ENCODE measurements at regions not wholly inside any gene's neighbourhood (a gene's known extent, or its start where the extent isn't known, plus 50 kb on each side); places are given as distances from the start of the nearest gene placed in this dataset.
"Not testable (repeated sequence)": the region's sequence is repeated elsewhere in the genome, so short reads cannot be mapped to it uniquely, and the experiment has no call there.

DNA sequence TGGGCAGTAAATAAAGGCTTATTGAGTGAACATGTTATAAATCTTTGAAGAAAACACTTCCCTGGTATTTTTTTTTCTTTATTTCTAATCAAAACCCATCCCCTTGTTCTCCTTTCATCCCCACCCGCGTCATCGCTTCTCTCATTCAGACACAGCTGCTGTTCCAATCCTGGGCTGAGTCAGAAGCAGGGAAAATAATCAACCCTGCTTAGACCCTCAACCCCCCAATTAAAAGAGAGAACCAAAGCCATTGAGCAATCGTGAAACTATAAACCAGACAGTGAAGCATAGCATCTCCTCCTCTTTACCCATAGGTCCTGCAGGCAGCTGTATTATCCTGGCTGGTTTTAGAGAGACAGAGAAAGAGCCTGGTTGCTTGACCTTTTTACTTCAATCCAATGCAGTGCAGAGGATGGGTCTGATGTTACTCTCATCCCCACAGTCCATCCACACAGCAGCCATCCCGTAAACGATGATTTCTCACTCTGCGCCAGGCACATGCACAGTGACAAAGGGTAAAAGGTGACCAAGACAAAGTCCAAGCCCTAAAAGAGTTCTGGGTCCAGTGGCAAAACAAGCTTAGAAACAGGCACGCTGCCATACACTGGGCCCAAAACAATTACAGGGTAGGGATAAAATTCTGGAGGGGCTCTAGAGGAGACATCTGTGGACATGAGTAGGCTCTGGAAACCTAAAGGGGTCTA, 238.3 kb downstream of the GALC start:
- Histone ChIP-seq H3K4me1 (replicated peaks; ENCODE audit: insufficient read depth) (no peaks in the 10 kb centered on the region), H3K4me3 (no peak overlapping the region), H3K27me3 (ENCODE audit: insufficient read depth, low read depth) (no peaks in the 10 kb centered on the region), H2AFZ (no peak overlapping the region), H3K27ac (no peak overlapping the region), H4K20me1 (ENCODE audit: insufficient read depth) (no peaks in the 10 kb centered on the region), H3K79me2 (ENCODE audit: low read depth) (no peaks in the 10 kb centered on the region), H3F3A (ENCODE audit: insufficient read depth, low read depth) (no peaks in the 10 kb centered on the region), H3K4me2 (no peak overlapping the region), H3K36me3 (ENCODE audit: low read depth) (no peaks in the 10 kb centered on the region), H3K9me3 (ENCODE audit: insufficient read depth, low read depth) (no peaks in the 10 kb centered on the region), H3K9me2 (ENCODE audit: insufficient read depth) (no peaks in the 10 kb centered on the region)
- POLR2A ChIA-PET (ENCODE audit: unreplicated experiment) = no interaction called here
- DNase-seq = no peak
- TF ChIP-seq, protein P1, sequence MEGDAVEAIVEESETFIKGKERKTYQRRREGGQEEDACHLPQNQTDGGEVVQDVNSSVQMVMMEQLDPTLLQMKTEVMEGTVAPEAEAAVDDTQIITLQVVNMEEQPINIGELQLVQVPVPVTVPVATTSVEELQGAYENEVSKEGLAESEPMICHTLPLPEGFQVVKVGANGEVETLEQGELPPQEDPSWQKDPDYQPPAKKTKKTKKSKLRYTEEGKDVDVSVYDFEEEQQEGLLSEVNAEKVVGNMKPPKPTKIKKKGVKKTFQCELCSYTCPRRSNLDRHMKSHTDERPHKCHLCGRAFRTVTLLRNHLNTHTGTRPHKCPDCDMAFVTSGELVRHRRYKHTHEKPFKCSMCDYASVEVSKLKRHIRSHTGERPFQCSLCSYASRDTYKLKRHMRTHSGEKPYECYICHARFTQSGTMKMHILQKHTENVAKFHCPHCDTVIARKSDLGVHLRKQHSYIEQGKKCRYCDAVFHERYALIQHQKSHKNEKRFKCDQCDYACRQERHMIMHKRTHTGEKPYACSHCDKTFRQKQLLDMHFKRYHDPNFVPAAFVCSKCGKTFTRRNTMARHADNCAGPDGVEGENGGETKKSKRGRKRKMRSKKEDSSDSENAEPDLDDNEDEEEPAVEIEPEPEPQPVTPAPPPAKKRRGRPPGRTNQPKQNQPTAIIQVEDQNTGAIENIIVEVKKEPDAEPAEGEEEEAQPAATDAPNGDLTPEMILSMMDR (conservative IDR thresholded peaks at IDR 0.05) = no peak
- no peak for TF ChIP-seq EZH2 (IDR thresholded peaks at IDR 0.05; ENCODE audit: low read depth)
- intact Hi-C loops (cut with micrococcal nuclease; ENCODE audit: unreplicated experiment) = no loop called here
- CTCF ChIA-PET = no interaction called here
- BruUV-seq (replicated peaks) = no TSS peak

DNA sequence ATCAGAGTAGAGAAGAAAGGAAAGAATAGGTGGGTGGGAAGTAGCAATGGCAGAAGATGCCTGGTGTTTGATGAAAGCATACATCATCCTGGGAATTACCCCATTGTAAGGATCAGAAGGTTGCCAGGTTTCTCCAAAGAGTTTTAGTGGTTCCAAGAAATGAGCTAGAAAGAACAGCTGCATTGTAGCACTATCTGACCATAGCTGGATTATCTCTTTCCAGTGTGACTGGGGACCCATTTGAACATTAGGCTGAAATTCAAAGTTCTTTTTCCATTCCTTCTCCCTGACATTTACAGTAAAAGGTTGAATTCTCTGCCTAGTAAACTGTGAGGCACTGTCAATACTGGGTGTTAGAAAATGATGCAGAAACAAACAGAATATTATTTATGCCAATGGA, 244.4 kb downstream of the GALC start:
- TF ChIP-seq EZH2 (IDR thresholded peaks at IDR 0.05; ENCODE audit: low read depth) = no peak
- TF ChIP-seq, protein P1 (conservative IDR thresholded peaks at IDR 0.05) = no peak
- CTCF ChIA-PET = no interaction called here

DNA sequence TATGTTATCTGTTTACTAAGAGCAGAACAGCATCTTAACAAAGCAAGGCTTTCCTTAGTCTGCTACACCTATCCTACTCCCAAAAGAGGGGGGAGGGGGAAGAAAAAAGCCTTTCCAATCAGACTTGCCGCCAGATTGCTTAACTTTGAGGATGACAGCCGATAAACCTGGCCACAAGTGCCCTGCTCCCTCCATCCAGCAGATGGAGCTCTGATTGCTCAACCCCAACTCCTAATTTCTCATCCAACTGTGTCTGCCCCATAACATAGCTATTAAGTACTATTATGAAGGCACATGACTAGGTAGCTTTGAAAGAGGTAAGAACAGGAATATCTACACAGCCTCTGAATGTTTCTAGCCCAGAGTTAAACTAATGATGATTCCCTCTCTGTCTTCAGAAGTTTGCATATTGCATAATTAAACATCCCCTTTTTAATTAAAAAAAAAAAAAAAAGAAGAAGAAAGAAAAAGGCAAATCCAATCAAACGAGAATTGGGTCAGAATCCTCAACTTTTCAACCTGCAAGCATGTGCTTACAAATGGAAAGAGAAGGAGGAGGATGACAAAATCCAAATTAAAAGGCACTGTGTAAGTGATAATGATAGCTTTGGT, 247.4 kb downstream of the GALC start:
- H3K4me3 ChIP-seq = no peak overlapping the region
- H2AFZ ChIP-seq = no peak overlapping the region
- POLR2A ChIA-PET (ENCODE audit: unreplicated experiment) = no interaction called here
- H3K27me3 ChIP-seq (ENCODE audit: insufficient read depth, low read depth) = no peaks in the 10 kb centered on the region
- H3K36me3 ChIP-seq (ENCODE audit: low read depth) = no peaks in the 10 kb centered on the region
- peak in 1 of 2 experiments; percentile 37 for DNase-seq
- H3K27ac ChIP-seq = no peak overlapping the region
- TF ChIP-seq, protein P1 (conservative IDR thresholded peaks at IDR 0.05) = peak; percentile 51
- no peak for TF ChIP-seq EZH2 (IDR thresholded peaks at IDR 0.05; ENCODE audit: low read depth)
- no peaks in the 10 kb centered on the region for H3K4me1 ChIP-seq (replicated peaks; ENCODE audit: insufficient read depth)
- no peak overlapping the region for H3K4me2 ChIP-seq
- no TSS peak for BruUV-seq (replicated peaks)
- CTCF ChIA-PET = no interaction called here
- no peaks in the 10 kb centered on the region for H3K9me3 ChIP-seq (ENCODE audit: insufficient read depth, low read depth)
- intact Hi-C loops (cut with micrococcal nuclease; ENCODE audit: unreplicated experiment) = no loop called here
- H4K20me1 ChIP-seq (ENCODE audit: insufficient read depth) = no peaks in the 10 kb centered on the region
- H3F3A ChIP-seq (ENCODE audit: insufficient read depth, low read depth) = no peaks in the 10 kb centered on the region
- no peaks in the 10 kb centered on the region for H3K79me2 ChIP-seq (ENCODE audit: low read depth)
- H3K9me2 ChIP-seq (ENCODE audit: insufficient read depth) = no peaks in the 10 kb centered on the region

More for the DNA sequence above, 244.4 kb downstream of the GALC start:
- no peaks in the 10 kb centered on the region for H3K27me3 ChIP-seq (ENCODE audit: insufficient read depth, low read depth)
- no peak overlapping the region for H3K4me3 ChIP-seq
- H3K79me2 ChIP-seq (ENCODE audit: low read depth) = no peaks in the 10 kb centered on the region
- no peaks in the 10 kb centered on the region for H3K4me1 ChIP-seq (replicated peaks; ENCODE audit: insufficient read depth)
- BruUV-seq (replicated peaks) = no TSS peak
- H2AFZ ChIP-seq = no peak overlapping the region
- H3K27ac ChIP-seq = no peak overlapping the region
- no peaks in the 10 kb centered on the region for H3K9me2 ChIP-seq (ENCODE audit: insufficient read depth)
- H4K20me1 ChIP-seq (ENCODE audit: insufficient read depth) = no peaks in the 10 kb centered on the region
- H3F3A ChIP-seq (ENCODE audit: insufficient read depth, low read depth) = no peaks in the 10 kb centered on the region
- H3K36me3 ChIP-seq (ENCODE audit: low read depth) = no peaks in the 10 kb centered on the region
- POLR2A ChIA-PET (ENCODE audit: unreplicated experiment) = no interaction called here
- H3K9me3 ChIP-seq (ENCODE audit: insufficient read depth, low read depth) = no peaks in the 10 kb centered on the region
- DNase-seq = no peak
- no peak overlapping the region for H3K4me2 ChIP-seq
- intact Hi-C loops (cut with micrococcal nuclease; ENCODE audit: unreplicated experiment) = no loop called here

DNA sequence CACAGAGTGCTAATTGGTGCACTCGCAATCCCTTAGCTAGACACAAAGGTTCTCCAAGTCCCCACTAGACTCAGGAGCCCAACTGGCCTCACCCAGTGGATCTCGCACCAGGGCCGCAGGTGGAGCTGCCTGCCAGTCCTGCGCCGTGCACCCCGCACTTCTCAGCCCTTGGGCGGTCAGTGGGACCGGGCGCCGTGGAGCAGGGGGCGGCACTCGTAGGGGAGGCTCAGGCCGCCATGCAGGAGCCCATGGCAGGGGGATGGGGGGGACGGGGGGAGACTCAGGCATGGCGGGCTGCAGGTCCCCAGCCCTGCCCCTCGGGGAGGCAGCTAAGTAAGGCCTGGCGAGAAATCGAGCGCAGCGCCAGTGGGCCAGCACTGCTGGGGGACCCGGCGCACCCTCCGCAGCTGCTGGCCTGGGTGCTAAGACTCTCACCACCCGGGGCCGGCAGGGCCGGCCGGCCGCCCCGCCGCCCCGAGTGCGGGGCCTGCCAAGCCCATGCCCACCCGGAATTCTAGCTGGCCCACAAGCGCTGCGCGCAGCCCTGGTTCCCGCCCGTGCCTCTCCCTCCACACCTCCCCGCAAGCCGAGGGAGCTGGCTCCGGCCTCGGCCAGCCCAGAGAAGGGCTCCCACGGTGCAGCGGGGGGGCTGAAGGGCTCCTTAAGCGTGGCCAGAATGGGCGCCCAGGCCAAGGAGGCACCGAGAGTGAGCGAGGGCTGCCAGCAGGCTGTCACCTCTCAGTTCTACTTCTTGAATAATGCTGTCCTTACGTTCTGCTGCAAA, 258.2 kb downstream of the GALC start:
- intact Hi-C loops (cut with micrococcal nuclease; ENCODE audit: unreplicated experiment); CTCF ChIA-PET; BruUV-seq (replicated peaks): not testable (repeated sequence)

DNA sequence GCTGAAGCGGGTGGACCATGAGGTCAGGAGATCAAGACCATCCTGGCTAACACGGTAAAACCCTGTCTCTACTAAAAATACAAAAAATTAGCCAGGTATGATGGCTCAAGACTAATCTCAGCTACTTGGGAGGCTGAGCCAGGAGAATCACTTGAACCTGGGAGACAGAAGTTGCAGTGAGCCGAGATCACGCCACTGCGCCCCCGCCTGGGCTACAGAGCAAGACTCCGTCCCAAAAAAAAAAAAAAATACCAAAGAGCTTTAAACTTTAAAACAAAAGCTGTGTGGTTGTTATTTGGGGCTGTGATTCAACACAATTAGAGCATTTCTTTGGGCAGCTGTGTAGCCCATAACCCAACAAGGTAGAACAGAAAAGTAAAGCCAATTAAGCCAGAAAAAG, 259.9 kb downstream of the GALC start:
- H3F3A ChIP-seq (ENCODE audit: insufficient read depth, low read depth); POLR2A ChIA-PET (ENCODE audit: unreplicated experiment); H3K4me2 ChIP-seq; H3K9me3 ChIP-seq (ENCODE audit: insufficient read depth, low read depth); H4K20me1 ChIP-seq (ENCODE audit: insufficient read depth); H3K4me3 ChIP-seq; H3K9me2 ChIP-seq (ENCODE audit: insufficient read depth); BruUV-seq (replicated peaks); H2AFZ ChIP-seq; H3K27ac ChIP-seq; H3K27me3 ChIP-seq (ENCODE audit: insufficient read depth, low read depth); intact Hi-C loops (cut with micrococcal nuclease; ENCODE audit: unreplicated experiment); H3K79me2 ChIP-seq (ENCODE audit: low read depth); CTCF ChIA-PET; DNase-seq; H3K36me3 ChIP-seq (ENCODE audit: low read depth); H3K4me1 ChIP-seq (replicated peaks; ENCODE audit: insufficient read depth): not testable (repeated sequence)

More for the DNA sequence above, 258.2 kb downstream of the GALC start:
- H3K4me3 ChIP-seq; DNase-seq; POLR2A ChIA-PET (ENCODE audit: unreplicated experiment); H4K20me1 ChIP-seq (ENCODE audit: insufficient read depth); H3K4me1 ChIP-seq (replicated peaks; ENCODE audit: insufficient read depth); H3K79me2 ChIP-seq (ENCODE audit: low read depth); H3F3A ChIP-seq (ENCODE audit: insufficient read depth, low read depth); H3K36me3 ChIP-seq (ENCODE audit: low read depth); H3K27me3 ChIP-seq (ENCODE audit: insufficient read depth, low read depth); H3K27ac ChIP-seq; H2AFZ ChIP-seq; H3K9me2 ChIP-seq (ENCODE audit: insufficient read depth); H3K9me3 ChIP-seq (ENCODE audit: insufficient read depth, low read depth); H3K4me2 ChIP-seq: not testable (repeated sequence)

Measured in PC-9 (cell line).